GM23338 (cell line): ENCODE measurements at regions not wholly inside any gene's neighbourhood (a gene's known extent, or its start where the extent isn't known, plus 50 kb on each side); places are given as distances from the start of the nearest gene placed in this dataset.

Experiments
- ATAC-seq: fragments of 200-7000 bp; cut with Tn5 transposase; 3 replicates; pipeline ENCODE4 v1.9.1; 2020
- DNase-seq: peaks from one replicate; pipeline ENCODE4 v3.0.0-alpha.2; 2015; ENCODE audit warnings: low spot score
- H2AFZ ChIP-seq: fragments of 200-600 bp; sonication (generic); 2 replicates; pipeline ENCODE4 v1.8.0; 2016; ENCODE audit warnings: antibody characterized with exemption, mild to moderate bottlenecking, moderate library complexity
- H3F3A ChIP-seq: fragments of 200-600 bp; sonication (generic); replicated peaks from 2 replicates; pipeline ENCODE4 v1.8.0; 2017; ENCODE audit warnings: antibody characterized with exemption, mixed run types, low read depth
- H3K27ac ChIP-seq: fragments of 200-600 bp; sonication (generic); 2 replicates; pipeline ENCODE4 v1.6.1; 2016; ENCODE audit warnings: low read depth
- H3K27me3 ChIP-seq: fragments of 200-600 bp; sonication (generic); 2 replicates; pipeline ENCODE4 v1.8.0; 2016; ENCODE audit warnings: mild to moderate bottlenecking, mixed run types, moderate library complexity; ENCODE audit not compliant: insufficient read depth
- H3K36me3 ChIP-seq: fragments of 200-600 bp; sonication (generic); 2 replicates; pipeline ENCODE4 v1.8.0; 2016; ENCODE audit warnings: mild to moderate bottlenecking; ENCODE audit not compliant: insufficient read depth
- H3K4me1 ChIP-seq: fragments of 200-600 bp; sonication (generic); 2 replicates; pipeline ENCODE4 v1.8.0; 2016; ENCODE audit warnings: mild to moderate bottlenecking, moderate library complexity; ENCODE audit not compliant: insufficient read depth
- H3K4me2 ChIP-seq: fragments of 200-600 bp; sonication (generic); 2 replicates; pipeline ENCODE4 v1.7.1; 2017; ENCODE audit warnings: mixed run types
- H3K4me3 ChIP-seq: fragments of 200-600 bp; sonication (generic); 2 replicates; pipeline ENCODE4 v1.6.1; 2016; ENCODE audit warnings: mixed run types
- H3K79me2 ChIP-seq: fragments of 200-600 bp; sonication (generic); replicated peaks from 2 replicates; pipeline ENCODE4 v1.8.0; 2017; ENCODE audit warnings: mild to moderate bottlenecking; ENCODE audit not compliant: insufficient read depth
- H3K9me2 ChIP-seq: fragments of 200-600 bp; sonication (generic); 2 replicates; pipeline ENCODE4 v1.8.0; 2017; ENCODE audit not compliant: insufficient read depth
- H4K20me1 ChIP-seq: fragments of 200-600 bp; sonication (generic); replicated peaks from 2 replicates; pipeline ENCODE4 v1.8.0; 2017; ENCODE audit warnings: mild to moderate bottlenecking; ENCODE audit not compliant: insufficient read depth
- H3K27ac Mint-ChIP-seq: 2 replicates; pipeline ENCODE4 v1.8.0; 2020; ENCODE audit warnings: inconsistent platforms, mild to moderate bottlenecking, moderate library complexity, mixed read lengths
- H3K27me3 Mint-ChIP-seq: 3 replicates; pipeline ENCODE4 v1.8.0; 2022; ENCODE audit warnings: low read depth, mild to moderate bottlenecking, moderate library complexity, mixed read lengths, inconsistent platforms; ENCODE audit not compliant: insufficient read depth, poor library complexity
- H3K36me3 Mint-ChIP-seq: 3 replicates; pipeline ENCODE4 v1.8.0; 2021; ENCODE audit warnings: low read depth, mild to moderate bottlenecking, inconsistent platforms, moderate library complexity, mixed read lengths
- H3K4me1 Mint-ChIP-seq: 3 replicates; pipeline ENCODE4 v1.8.0; 2020; ENCODE audit warnings: mild to moderate bottlenecking, inconsistent platforms, mixed read lengths
- H3K4me3 Mint-ChIP-seq: 3 replicates; pipeline ENCODE4 v1.8.0; 2021; ENCODE audit warnings: moderate library complexity, mild to moderate bottlenecking, inconsistent platforms, mixed read lengths
- H3K9me3 Mint-ChIP-seq: 3 replicates; pipeline ENCODE4 v1.8.0; 2020; ENCODE audit warnings: moderate library complexity, mild to moderate bottlenecking, inconsistent platforms, mixed read lengths
- CREB1 ChIP-seq: fragments of 250-450 bp; sonication (Bioruptor Pico); IDR thresholded peaks from 2 replicates; pipeline ENCODE4 v1.5.0; 2020; ENCODE audit warnings: low read depth, mild to moderate bottlenecking, moderate library complexity
- ETS1 ChIP-seq: IDR thresholded peaks from 2 replicates; pipeline ENCODE4 v1.6.1; 2016; ENCODE audit warnings: antibody characterized with exemption
- EZH2 ChIP-seq: fragments of 200-600 bp; sonication (generic); IDR thresholded peaks from one replicate; pipeline ENCODE4 v1.8.0; 2017; ENCODE audit warnings: antibody characterized with exemption, mild to moderate bottlenecking, low read depth; ENCODE audit not compliant: unreplicated experiment
- EZH2phosphoT487 ChIP-seq: fragments of 200-600 bp; sonication (generic); IDR thresholded peaks from one replicate; pipeline ENCODE4 v1.8.1; 2018; ENCODE audit warnings: antibody characterized with exemption; ENCODE audit not compliant: unreplicated experiment
- JUNB ChIP-seq: IDR thresholded peaks from one replicate; pipeline ENCODE4 v1.6.1; 2016; ENCODE audit warnings: antibody characterized with exemption; ENCODE audit not compliant: unreplicated experiment
- NANOG ChIP-seq: IDR thresholded peaks from 2 replicates; pipeline ENCODE4 v1.6.1; 2016; ENCODE audit warnings: antibody characterized with exemption, borderline replicate concordance
- POLR2AphosphoS5 ChIP-seq: IDR thresholded peaks from 2 replicates; pipeline ENCODE4 v1.6.1; 2016; ENCODE audit warnings: antibody characterized with exemption, low read depth
- STAT1 ChIP-seq: IDR thresholded peaks from one replicate; pipeline ENCODE4 v1.6.1; 2016; ENCODE audit warnings: antibody characterized with exemption; ENCODE audit not compliant: unreplicated experiment
- ZNF331 ChIP-seq: fragments of 250-450 bp; sonication (Bioruptor Pico); IDR thresholded peaks from 2 replicates; pipeline ENCODE4 v1.5.0; 2020; ENCODE audit warnings: low read depth, mild to moderate bottlenecking, moderate library complexity
- ZNF462 ChIP-seq: fragments of 250-450 bp; sonication (Bioruptor Pico); IDR thresholded peaks from 2 replicates; pipeline ENCODE4 v1.5.0; 2020; ENCODE audit warnings: mild to moderate bottlenecking, moderate library complexity

GRCh38 chr11:90844041-90844440, 621.2 kb upstream of the CHORDC1 start (continued):
- TF ChIP-seq ZNF462: no peak

- Histone ChIP-seq H3K4me3 (no peak overlapping the region), H3K36me3 (no peaks in the 10 kb centered on the region), H3K4me1 (peaks cover 13% of the 10 kb centered on the region), H4K20me1 (no peaks in the 10 kb centered on the region), H3K9me2 (no peaks in the 10 kb centered on the region), H3K79me2 (no peaks in the 10 kb centered on the region), H3K27me3 (no peaks in the 10 kb centered on the region), H3K4me2 (no peak overlapping the region), H3F3A (no peaks in the 10 kb centered on the region), H3K27ac (no peak overlapping the region), H2AFZ (no peak overlapping the region)
- TF ChIP-seq JUNB (no peak), NANOG (no peak), CREB1 (CRISPR knock-in tag) (no peak), POLR2AphosphoS5 (no peak), ZNF462 (no peak), EZH2 (no peak), EZH2phosphoT487 (no peak), STAT1 (no peak), ETS1 (no peak), ZNF331 (CRISPR knock-in tag) (no peak)
- DNase-seq (no peak), ATAC-seq (no peak)
- Mint-ChIP-seq H3K36me3 (no peaks in the 10 kb centered on the region), H3K27me3 (no peaks in the 10 kb centered on the region), H3K4me3 (no peak overlapping the region), H3K9me3 (no peaks in the 10 kb centered on the region), H3K27ac (no peak overlapping the region), H3K4me1 (peaks cover 10% of the 10 kb centered on the region; the same call in 2 of the 3 replicates)
Measured at GRCh38 chr11:90842681-90843080, 619.8 kb upstream of the CHORDC1 start.
